Glomerular visceral epithelial cell (primary cell): ENCODE measurements at regions not wholly inside any gene's neighbourhood (a gene's known extent, or its start where the extent isn't known, plus 50 kb on each side); places are given as distances from the start of the nearest gene placed in this dataset.
"Not testable (repeated sequence)": the region's sequence is repeated elsewhere in the genome, so short reads cannot be mapped to it uniquely, and the experiment has no call there.

Experiments used
- DNase-seq: peaks from one replicate; pipeline ENCODE4 v3.0.0-alpha.2; 2016; ENCODE audit errors: extremely low spot score

- no peak for DNase-seq
These were observed 131.0 kb downstream of the BCL2L11 start for GRCh38 chr2:111251711-111252110.

GRCh38 chr2:111252436-111252835, 131.7 kb downstream of the BCL2L11 start:
- DNase-seq, result no peak

GRCh38 chr2:111254916-111255315, 134.2 kb downstream of the BCL2L11 start:
- not testable (repeated sequence) for DNase-seq

DNA sequence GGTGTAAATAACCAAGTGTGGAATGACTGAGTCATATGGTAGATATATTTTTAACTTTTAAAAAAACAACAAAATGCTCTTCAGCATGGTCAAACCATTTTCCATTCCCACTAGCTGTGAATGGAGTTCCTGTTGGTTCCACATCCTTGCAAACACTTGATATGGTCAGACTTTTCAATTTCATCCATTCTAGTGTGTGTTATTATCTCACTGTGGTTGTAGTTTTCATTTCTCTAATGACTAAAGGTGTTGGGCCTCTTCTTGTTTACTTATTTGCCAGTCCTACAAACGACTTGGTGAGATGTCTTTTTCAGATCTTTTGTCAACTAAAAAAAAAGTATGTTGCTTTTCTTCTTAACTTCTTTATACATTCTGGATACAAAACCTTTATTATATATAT, 135.9 kb downstream of the BCL2L11 start:
- DNase-seq, result not testable (repeated sequence)

DNA sequence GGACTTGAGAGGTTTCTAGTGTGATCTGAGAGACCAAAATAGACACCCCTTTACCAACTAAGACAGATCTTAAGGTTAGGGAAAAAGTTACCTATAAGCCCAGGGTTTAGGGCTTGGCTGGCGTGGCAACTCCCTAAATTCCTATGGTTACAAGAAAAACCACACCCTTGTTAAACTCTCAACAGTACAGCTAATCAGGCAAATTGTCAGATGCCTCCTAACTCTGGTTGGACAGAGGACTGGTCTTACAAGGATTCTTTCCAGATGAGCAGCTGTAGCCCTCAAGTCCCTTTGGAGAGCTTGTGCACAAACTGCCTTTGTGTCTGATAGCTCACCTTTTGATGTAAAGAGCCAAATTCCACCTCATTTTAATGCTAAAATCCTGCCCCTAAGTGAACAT, 136.9 kb downstream of the BCL2L11 start:
- not testable (repeated sequence) for DNase-seq

DNA sequence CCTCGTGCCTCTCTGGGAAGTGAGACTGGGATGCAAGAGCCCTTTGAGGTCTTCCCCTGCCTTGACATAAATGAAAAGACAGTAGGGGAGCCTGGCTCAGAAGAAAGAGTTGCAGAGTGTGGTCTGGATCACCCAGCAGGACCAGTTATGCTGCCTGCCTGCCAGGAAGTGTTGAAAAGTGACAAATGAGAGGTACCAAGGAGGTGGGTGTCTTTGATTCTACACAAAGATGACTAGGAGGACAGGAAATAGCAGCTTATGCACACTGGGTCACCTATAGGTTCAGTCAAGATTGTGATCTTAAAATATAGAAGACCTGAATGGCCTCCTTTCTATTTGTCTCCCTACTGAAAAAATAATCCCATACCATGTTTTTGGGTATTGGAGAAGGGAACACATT, 137.6 kb downstream of the BCL2L11 start:
- DNase-seq, result not testable (repeated sequence)

GRCh38 chr2:111262627-111263379, 142.1 kb downstream of the BCL2L11 start:
- DNase-seq, result not testable (repeated sequence)

GRCh38 chr2:111263380-111264017, 142.8 kb downstream of the BCL2L11 start:
- not testable (repeated sequence) for DNase-seq

- DNase-seq, result not testable (repeated sequence)
These were observed 144.2 kb downstream of the BCL2L11 start for GRCh38 chr2:111264956-111265355.

DNA sequence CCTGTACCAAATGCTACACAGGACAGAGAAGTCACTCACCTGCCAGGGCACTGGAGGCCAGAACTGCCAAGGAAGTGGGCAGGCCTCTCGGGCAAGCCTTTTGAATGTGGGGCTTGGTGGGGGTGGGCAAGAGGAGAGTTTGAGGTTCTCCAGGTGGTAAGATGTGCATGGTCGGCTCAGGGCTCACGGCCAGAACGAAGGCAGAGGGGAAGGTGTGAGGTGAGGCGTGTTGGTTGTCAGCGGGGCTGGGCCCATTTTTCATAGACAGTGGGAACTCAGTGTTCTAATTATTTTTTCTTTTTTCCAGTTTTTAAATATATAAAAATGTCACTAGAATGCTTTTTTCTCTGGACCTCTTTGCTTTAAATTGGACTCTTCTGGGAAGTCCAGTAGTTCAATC, 145.8 kb downstream of the BCL2L11 start:
- DNase-seq, result not testable (repeated sequence)

GRCh38 chr2:111267038-111267437, 146.3 kb downstream of the BCL2L11 start:
- DNase-seq, result not testable (repeated sequence)

DNA sequence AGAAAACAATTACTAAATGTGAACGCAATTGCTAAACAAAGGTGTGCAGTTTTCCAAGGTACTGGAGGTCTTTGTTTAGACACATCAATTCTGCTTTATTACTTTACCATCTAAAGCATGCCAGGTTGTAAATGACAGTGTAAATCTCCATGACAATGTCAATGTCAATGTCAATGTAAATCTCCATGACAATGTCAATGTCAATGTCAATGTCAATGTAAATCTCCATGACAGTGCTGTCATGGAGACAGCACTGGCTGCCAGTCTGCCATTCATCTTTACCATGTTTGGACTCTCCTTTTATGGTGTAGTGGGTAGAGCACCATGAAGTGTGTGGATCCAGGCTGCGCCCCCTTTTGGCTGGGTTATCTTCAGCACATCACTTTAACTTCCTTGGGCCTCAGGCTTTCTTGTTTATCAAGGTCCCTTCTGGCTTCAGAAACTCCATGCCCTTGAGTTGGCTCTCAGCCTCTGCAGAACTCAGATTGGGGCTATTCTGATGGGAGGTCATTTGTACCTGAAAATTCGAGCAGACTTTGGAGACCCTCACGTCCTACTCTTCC, 149.1 kb downstream of the BCL2L11 start:
- not testable (repeated sequence) for DNase-seq

GRCh38 chr2:111270569-111270968, 149.9 kb downstream of the BCL2L11 start:
- not testable (repeated sequence) for DNase-seq

- not testable (repeated sequence) for DNase-seq
These were observed 151.1 kb downstream of the BCL2L11 start for GRCh38 chr2:111271647-111272304.

- not testable (repeated sequence) for DNase-seq
These were observed 152.3 kb downstream of the BCL2L11 start for GRCh38 chr2:111273007-111273406.

- DNase-seq, result not testable (repeated sequence)
These were observed 154.5 kb downstream of the BCL2L11 start for GRCh38 chr2:111275047-111275853.

- not testable (repeated sequence) for DNase-seq
These were observed 155.1 kb downstream of the BCL2L11 start for GRCh38 chr2:111275854-111276171.

- not testable (repeated sequence) for DNase-seq
These were observed 157.4 kb downstream of the BCL2L11 start for GRCh38 chr2:111278133-111278532.

DNA sequence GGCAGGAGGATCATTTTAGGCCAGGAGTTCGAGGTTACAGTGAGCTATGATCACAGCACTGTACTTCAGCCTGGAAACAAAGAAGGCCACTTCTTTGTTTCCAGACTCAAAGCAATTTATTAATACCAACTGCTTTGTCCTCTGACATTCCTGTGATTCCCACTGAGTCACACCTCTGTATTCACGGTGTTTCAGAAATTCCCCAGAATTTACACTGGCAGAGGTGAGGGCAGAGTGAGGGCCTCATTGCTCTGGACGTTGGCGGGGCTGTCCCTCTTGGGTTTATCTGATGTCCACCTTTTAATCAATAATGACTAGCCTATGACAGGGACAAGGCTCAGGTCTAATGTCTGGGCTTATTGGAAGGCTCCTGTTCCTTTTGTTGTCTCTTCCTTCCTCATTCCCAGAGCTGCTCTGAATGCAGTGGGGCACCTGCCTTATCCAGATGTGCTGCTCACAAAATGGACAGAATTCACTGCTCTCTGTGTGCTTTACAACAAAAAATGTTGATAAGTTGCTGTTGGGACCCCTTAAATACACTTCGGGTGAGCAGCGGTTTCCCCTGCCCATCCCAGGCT, 160.1 kb downstream of the BCL2L11 start:
- DNase-seq, result not testable (repeated sequence)

DNA sequence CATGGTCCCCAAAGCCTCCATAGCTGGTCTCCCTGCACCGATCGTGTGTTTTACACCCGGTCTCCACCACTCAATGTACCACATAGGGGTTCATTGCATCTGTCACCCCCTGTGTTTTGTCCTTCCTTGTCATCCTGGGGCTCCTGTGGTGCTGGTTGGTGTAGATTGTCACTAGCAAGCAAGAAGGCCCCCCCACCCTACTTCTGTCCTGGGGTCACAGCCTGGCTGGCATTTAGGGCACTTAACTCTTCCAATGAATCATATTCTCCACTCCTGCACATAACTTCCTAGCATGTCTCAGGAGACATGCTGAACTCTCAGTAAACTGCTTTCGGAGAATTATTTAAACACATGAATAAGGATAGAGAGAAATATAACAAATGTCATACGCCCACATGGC, 161.4 kb downstream of the BCL2L11 start:
- not testable (repeated sequence) for DNase-seq
